Mesenchymal stem cell (in vitro differentiated cells and primary cell): ENCODE measurements at regions not wholly inside any gene's neighbourhood (a gene's known extent, or its start where the extent isn't known, plus 50 kb on each side); places are given as distances from the start of the nearest gene placed in this dataset.

ENCODE experiments used
- DNase-seq: peaks from one replicate; pipeline ENCODE4 v3.0.0-alpha.2; 2013
- H2AFZ ChIP-seq: one replicate; pipeline ENCODE4 v1.6.1; 2013; ENCODE audit warnings: low read depth, mild to moderate bottlenecking, control low read depth, inconsistent platforms, low read length, moderate library complexity
- H2AK5ac ChIP-seq: 2 replicates; pipeline ENCODE4 v1.6.1; 2013; ENCODE audit warnings: low read length, moderate library complexity, mild to moderate bottlenecking, inconsistent platforms; ENCODE audit not compliant: severe bottlenecking
- H2BK120ac ChIP-seq: one replicate; pipeline ENCODE4 v1.6.1; 2013; ENCODE audit warnings: low read depth, mild to moderate bottlenecking, inconsistent platforms, low read length, moderate library complexity
- H2BK12ac ChIP-seq, 2 experiments: one replicate each; pipeline ENCODE4 v1.6.1; 2013; ENCODE audit warnings: inconsistent platforms in 2 of 2, low read length in 2 of 2, mild to moderate bottlenecking in 2 of 2, moderate library complexity in 2 of 2, control low read depth in 1 of 2
- H2BK15ac ChIP-seq: one replicate; pipeline ENCODE4 v1.6.1; 2013; ENCODE audit warnings: mild to moderate bottlenecking, low read depth, inconsistent platforms; ENCODE audit not compliant: poor library complexity, severe bottlenecking
- H2BK5ac ChIP-seq: 2 replicates; pipeline ENCODE4 v1.6.1; 2013; ENCODE audit warnings: low read depth, mild to moderate bottlenecking, low read length, control low read depth, inconsistent platforms; ENCODE audit not compliant: poor library complexity, severe bottlenecking
- H3K14ac ChIP-seq, 2 experiments: one replicate each; pipeline ENCODE4 v1.6.1; 2013; ENCODE audit warnings: inconsistent platforms in 2 of 2, low read length in 2 of 2, control low read depth in 1 of 2, mild to moderate bottlenecking in 1 of 2, moderate library complexity in 1 of 2
- H3K18ac ChIP-seq, 2 experiments: one replicate each; pipeline ENCODE4 v1.6.1; 2013; ENCODE audit warnings: inconsistent platforms in 2 of 2, low read length in 2 of 2, control low read depth in 1 of 2, low read depth in 1 of 2, mild to moderate bottlenecking in 1 of 2
- H3K23ac ChIP-seq, 2 experiments: one replicate each; pipeline ENCODE4 v1.6.1; 2013; ENCODE audit warnings: inconsistent platforms in 2 of 2, low read length in 2 of 2, mild to moderate bottlenecking in 2 of 2, moderate library complexity in 2 of 2, control low read depth in 1 of 2
- H3K27ac ChIP-seq: 2 replicates; pipeline ENCODE4 v1.5.1; 2013; ENCODE audit warnings: mild to moderate bottlenecking, moderate library complexity, low read length, control low read depth, inconsistent platforms; ENCODE audit not compliant: poor library complexity, severe bottlenecking
- H3K27me3 ChIP-seq, 2 experiments: 2 replicates each; pipeline versions ENCODE4 v1.6.1 to v1.7.0; 2013; ENCODE audit warnings: low read length in 2 of 2, mild to moderate bottlenecking in 2 of 2, moderate library complexity in 2 of 2, control low read depth in 1 of 2, inconsistent platforms in 1 of 2; ENCODE audit not compliant: control insufficient read depth in 1 of 2, insufficient read depth in 1 of 2
- H3K36me3 ChIP-seq, 2 experiments: 2 replicates each; pipeline versions ENCODE4 v1.6.1 to v1.7.0; 2013; ENCODE audit warnings: low read length in 2 of 2, control low read depth in 1 of 2, inconsistent platforms in 1 of 2, low read depth in 1 of 2, mild to moderate bottlenecking in 1 of 2; ENCODE audit not compliant: insufficient read depth in 2 of 2, control insufficient read depth in 1 of 2
- H3K4ac ChIP-seq, 2 experiments: one replicate each; pipeline ENCODE4 v1.6.1; 2013; ENCODE audit warnings: inconsistent platforms in 2 of 2, low read length in 2 of 2, mild to moderate bottlenecking in 2 of 2, moderate library complexity in 2 of 2, control low read depth in 1 of 2, low read depth in 1 of 2
- H3K4me1 ChIP-seq: 2 replicates; pipeline ENCODE4 v1.6.1; 2013; ENCODE audit warnings: low read depth, low read length, control low read depth; ENCODE audit not compliant: control insufficient read depth, insufficient read depth
- H3K4me2 ChIP-seq: 2 replicates; pipeline ENCODE4 v1.6.1; 2013; ENCODE audit warnings: low read length, mild to moderate bottlenecking, inconsistent platforms; ENCODE audit not compliant: poor library complexity, severe bottlenecking
- H3K4me3 ChIP-seq, 2 experiments: 2 replicates each; pipeline versions ENCODE4 v1.5.1 to v1.7.0; 2013; ENCODE audit warnings: low read length in 2 of 2, mild to moderate bottlenecking in 2 of 2, control low read depth in 1 of 2, low read depth in 1 of 2; ENCODE audit not compliant: insufficient read depth in 1 of 2
- H3K79me1 ChIP-seq: replicated peaks from 2 replicates; pipeline ENCODE4 v1.6.1; 2013; ENCODE audit warnings: mild to moderate bottlenecking, control low read depth, low read length, inconsistent platforms; ENCODE audit not compliant: poor library complexity, severe bottlenecking
- H3K9ac ChIP-seq: 2 replicates; pipeline ENCODE4 v1.7.0; 2013; ENCODE audit warnings: mild to moderate bottlenecking, low read length, moderate library complexity
- H3K9me3 ChIP-seq: 2 replicates; pipeline ENCODE4 v1.7.0; 2013; ENCODE audit warnings: mild to moderate bottlenecking, low read length; ENCODE audit not compliant: control insufficient read depth
- H4K8ac ChIP-seq: one replicate; pipeline ENCODE4 v1.6.1; 2013; ENCODE audit warnings: inconsistent platforms, mild to moderate bottlenecking, low read length, moderate library complexity
- H4K91ac ChIP-seq: one replicate; pipeline ENCODE4 v1.6.1; 2013; ENCODE audit warnings: mild to moderate bottlenecking, low read length, inconsistent platforms
- WGBS: methylation state at CpG from one replicate; pipeline ENCODE4 v1.1.7; 2013; ENCODE audit warnings: mixed read lengths; 5-methylcytosine and 5-hydroxymethylcytosine counted together

- no peak for DNase-seq
- H3K4me3 ChIP-seq = no peak overlapping the region
- 86% methylated on average over 1 of the region's 1 CpG for WGBS
- no peaks in the 10 kb centered on the region for H3K4me1 ChIP-seq
- no peaks in the 10 kb centered on the region for H3K27me3 ChIP-seq
- no peak overlapping the region for H4K8ac ChIP-seq
- no peak overlapping the region for H2BK120ac ChIP-seq
- H4K91ac ChIP-seq = no peak overlapping the region
- H3K36me3 ChIP-seq = no peaks in the 10 kb centered on the region
- no peak overlapping the region for H2AFZ ChIP-seq
- no peak overlapping the region for H2BK15ac ChIP-seq
- no peak overlapping the region for H3K4ac ChIP-seq
- H3K14ac ChIP-seq = no peak overlapping the region
- H3K27ac ChIP-seq = no peak overlapping the region
- H3K23ac ChIP-seq = no peak overlapping the region
- no peak overlapping the region for H2AK5ac ChIP-seq
- H3K79me1 ChIP-seq = no peaks in the 10 kb centered on the region
- no peak overlapping the region for H3K18ac ChIP-seq
- no peak overlapping the region for H3K4me2 ChIP-seq
- no peak overlapping the region for H2BK5ac ChIP-seq
- no peak overlapping the region for H2BK12ac ChIP-seq
- H3K9ac ChIP-seq = no peak overlapping the region
- H3K9me3 ChIP-seq = no peaks in the 10 kb centered on the region
Observed at GRCh38 chr5:83417884-83418283, 53.7 kb upstream of the VCAN start.

- Histone ChIP-seq H2AFZ (no peak overlapping the region), H3K23ac (no peak overlapping the region), H3K36me3 (no peaks in the 10 kb centered on the region), H2AK5ac (no peak overlapping the region), H2BK12ac (no peak overlapping the region), H3K14ac (no peak overlapping the region), H3K9ac (no peak overlapping the region), H3K4me1 (no peaks in the 10 kb centered on the region), H3K4me2 (no peak overlapping the region), H3K79me1 (no peaks in the 10 kb centered on the region), H3K4me3 (no peak overlapping the region), H2BK15ac (no peak overlapping the region), H3K9me3 (no peaks in the 10 kb centered on the region), H4K8ac (no peak overlapping the region), H3K27me3 (no peaks in the 10 kb centered on the region), H2BK5ac (no peak overlapping the region), H4K91ac (no peak overlapping the region), H3K27ac (no peak overlapping the region), H3K4ac (no peak overlapping the region), H2BK120ac (no peak overlapping the region), H3K18ac (no peak overlapping the region)
- no peak for DNase-seq
- 80% methylated on average over 12 of the region's 12 CpGs for WGBS
Observed at GRCh38 chr5:83418356-83419321, 52.9 kb upstream of the VCAN start.
